ACHN (cell line): ENCODE measurements at regions not wholly inside any gene's neighbourhood (a gene's known extent, or its start where the extent isn't known, plus 50 kb on each side); places are given as distances from the start of the nearest gene placed in this dataset.

Experiments
- DNase-seq: peaks from one replicate; pipeline ENCODE4 v3.0.0-alpha.2; 2015
- in situ Hi-C: cut with HindIII; loops from 2 replicates; pipeline ENCODE4 v1.10.0; 2017; ENCODE audit warnings: low sequenced_read_pairs, low pct_ligation_motif_present, low pct_unique_long_range_greater_than_20kb

- in situ Hi-C loops, result no loop called here
- DNase-seq, result no peak
These were observed 79.7 kb upstream of the SHISAL1 start for GRCh38 chr22:44392446-44392921.

GRCh38 chr22:44391481-44392445, 79.0 kb upstream of the SHISAL1 start:
- in situ Hi-C loops, result no loop called here
- no peak for DNase-seq

- in situ Hi-C loops, result no loop called here
- DNase-seq, result no peak
These were observed 78.3 kb upstream of the SHISAL1 start for GRCh38 chr22:44391015-44391414.

GRCh38 chr22:44390613-44390970, 77.8 kb upstream of the SHISAL1 start:
- DNase-seq, result no peak
- in situ Hi-C loops, result no loop called here

- DNase-seq, result no peak
- in situ Hi-C loops, result no loop called here
These were observed 77.3 kb upstream of the SHISAL1 start for GRCh38 chr22:44389926-44390612.

GRCh38 chr22:44389181-44389580, 76.4 kb upstream of the SHISAL1 start:
- in situ Hi-C loops, result no loop called here
- no peak for DNase-seq

GRCh38 chr22:44387486-44387885, 74.7 kb upstream of the SHISAL1 start:
- DNase-seq, result no peak
- in situ Hi-C loops, result no loop called here

GRCh38 chr22:44386386-44387035, 73.8 kb upstream of the SHISAL1 start:
- in situ Hi-C loops, result no loop called here
- no peak for DNase-seq

- in situ Hi-C loops, result no loop called here
These were observed 73.0 kb upstream of the SHISAL1 start for GRCh38 chr22:44385781-44386180.

GRCh38 chr22:44385296-44385610, 72.5 kb upstream of the SHISAL1 start:
- no peak for DNase-seq
- in situ Hi-C loops, result no loop called here

More at GRCh38 chr22:44385781-44386180, 73.0 kb upstream of the SHISAL1 start:
- DNase-seq, result no peak

GRCh38 chr22:44384563-44385295, 72.0 kb upstream of the SHISAL1 start:
- DNase-seq, result no peak
- in situ Hi-C loops, result no loop called here

GRCh38 chr22:44383652-44384562, 71.2 kb upstream of the SHISAL1 start:
- no peak for DNase-seq
- in situ Hi-C loops, result no loop called here

GRCh38 chr22:44383064-44383575, 70.4 kb upstream of the SHISAL1 start:
- no peak for DNase-seq
- in situ Hi-C loops, result no loop called here

GRCh38 chr22:44382116-44383038, 69.6 kb upstream of the SHISAL1 start:
- in situ Hi-C loops, result no loop called here
- no peak for DNase-seq

GRCh38 chr22:44381761-44382115, 69.0 kb upstream of the SHISAL1 start:
- no peak for DNase-seq
- in situ Hi-C loops, result no loop called here

- no peak for DNase-seq
These were observed 68.2 kb upstream of the SHISAL1 start for GRCh38 chr22:44380756-44381486.

More at GRCh38 chr22:44380756-44381486, 68.2 kb upstream of the SHISAL1 start:
- in situ Hi-C loops, result no loop called here
